ENCODE measurements at regions not wholly inside any gene's neighbourhood (a gene's known extent, or its start where the extent isn't known, plus 50 kb on each side); places are given as distances from the start of the nearest gene placed in this dataset.

DNA sequence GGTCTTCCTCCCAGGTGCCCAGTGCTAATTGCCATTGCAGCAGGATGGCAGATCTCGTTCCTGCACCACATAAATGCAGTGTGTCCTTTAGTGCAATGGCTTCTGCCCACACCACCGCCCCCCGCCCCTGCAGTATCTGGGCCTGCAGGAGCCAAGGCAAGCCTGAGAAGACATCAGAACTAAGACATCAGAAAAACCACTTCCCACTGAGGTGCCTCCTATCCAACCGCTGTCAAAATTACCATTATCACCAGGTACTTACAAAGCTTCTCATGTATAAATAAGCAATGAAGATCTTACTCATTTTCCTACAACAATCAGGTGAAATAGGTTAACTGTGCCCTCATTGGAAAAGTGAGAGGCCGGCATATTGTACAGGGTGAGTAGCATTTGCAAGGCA, 228.8 kb downstream of the FBXO15 start:
- Mint-ChIP-seq H3K27me3 (no peaks in the 10 kb centered on the region), H3K4me3 (no peak overlapping the region)

GRCh38 chr18:73917046-73917445, 230.6 kb downstream of the FBXO15 start:
- H3K4me3 Mint-ChIP-seq = no peak overlapping the region
- no peak overlapping the region for H3K27ac Mint-ChIP-seq
- H3K4me3 ChIP-seq (ENCODE audit: low read depth, low read length) = no peak overlapping the region
- H3K36me3 ChIP-seq (ENCODE audit: control insufficient read depth, insufficient read depth, low read length) = no peaks in the 10 kb centered on the region
- H3K9me3 ChIP-seq (ENCODE audit: control insufficient read depth in 2 of 2, low read length in 2 of 2) = no peaks in the 10 kb centered on the region
- H3K27ac ChIP-seq (ENCODE audit: insufficient read depth, low read length, poor library complexity, severe bottlenecking) = no peak overlapping the region
- H3K36me3 Mint-ChIP-seq = no peaks in the 10 kb centered on the region
- no peaks in the 10 kb centered on the region for H3K4me1 ChIP-seq (ENCODE audit: control insufficient read depth, insufficient read depth, low read length, poor library complexity, severe bottlenecking)
- ATAC-seq (ENCODE audit: low read depth in 2 of 2) = no peak
- H3K27me3 Mint-ChIP-seq = no peaks in the 10 kb centered on the region
- no peaks in the 10 kb centered on the region for H3K27me3 ChIP-seq (ENCODE audit: control insufficient read depth, insufficient read depth, low read length)
- no peak for DNase-seq
- H3K4me1 Mint-ChIP-seq = peaks cover 0 to 3% (median 0%) of the 10 kb centered on the region in 4 donors
- H3K9me3 Mint-ChIP-seq = peaks cover 0 to 3% (median 0%) of the 10 kb centered on the region in 7 donors

More for the DNA sequence above, 228.8 kb downstream of the FBXO15 start:
- peaks cover 0 to 3% (median 0%) of the 10 kb centered on the region in 7 donors for H3K9me3 Mint-ChIP-seq
- DNase-seq (no peak), ATAC-seq (ENCODE audit: low read depth in 2 of 2) (no peak)
- H3K27ac Mint-ChIP-seq = no peak overlapping the region
- no peaks in the 10 kb centered on the region for H3K4me1 ChIP-seq (ENCODE audit: control insufficient read depth, insufficient read depth, low read length, poor library complexity, severe bottlenecking)
- H3K27ac ChIP-seq (ENCODE audit: insufficient read depth, low read length, poor library complexity, severe bottlenecking) = no peak overlapping the region
- H3K36me3 Mint-ChIP-seq = no peaks in the 10 kb centered on the region
- no peaks in the 10 kb centered on the region for H3K36me3 ChIP-seq (ENCODE audit: control insufficient read depth, insufficient read depth, low read length)
- H3K27me3 ChIP-seq (ENCODE audit: control insufficient read depth, insufficient read depth, low read length) = no peaks in the 10 kb centered on the region
- no peak overlapping the region for H3K4me3 ChIP-seq (ENCODE audit: low read depth, low read length)
- H3K4me1 Mint-ChIP-seq = peaks cover 0 to 3% (median 0%) of the 10 kb centered on the region in 4 donors
- no peaks in the 10 kb centered on the region for H3K9me3 ChIP-seq (ENCODE audit: control insufficient read depth in 2 of 2, low read length in 2 of 2)

GRCh38 chr18:73913505-73913904, 234.1 kb downstream of the FBXO15 start:
- Mint-ChIP-seq H3K36me3 (no peaks in the 10 kb centered on the region), H3K27me3 (no peaks in the 10 kb centered on the region), H3K9me3 (peaks cover 0 to 3% (median 0%) of the 10 kb centered on the region in 7 donors), H3K4me3 (no peak overlapping the region), H3K4me1 (no peaks in the 10 kb centered on the region), H3K27ac (no peak overlapping the region)
- no peaks in the 10 kb centered on the region for H3K27me3 ChIP-seq (ENCODE audit: control insufficient read depth, insufficient read depth, low read length)
- H3K9me3 ChIP-seq (ENCODE audit: control insufficient read depth in 2 of 2, low read length in 2 of 2) = no peaks in the 10 kb centered on the region
- H3K4me3 ChIP-seq (ENCODE audit: low read depth, low read length) = no peak overlapping the region
- DNase-seq (no peak), ATAC-seq (ENCODE audit: low read depth in 2 of 2) (no peak)
- H3K36me3 ChIP-seq (ENCODE audit: control insufficient read depth, insufficient read depth, low read length) = no peaks in the 10 kb centered on the region
- no peak overlapping the region for H3K27ac ChIP-seq (ENCODE audit: insufficient read depth, low read length, poor library complexity, severe bottlenecking)
- no peaks in the 10 kb centered on the region for H3K4me1 ChIP-seq (ENCODE audit: control insufficient read depth, insufficient read depth, low read length, poor library complexity, severe bottlenecking)

- Histone ChIP-seq H3K4me1 (ENCODE audit: control insufficient read depth, insufficient read depth, low read length, poor library complexity, severe bottlenecking) (no peaks in the 10 kb centered on the region), H3K9me3 (ENCODE audit: control insufficient read depth in 2 of 2, low read length in 2 of 2) (no peaks in the 10 kb centered on the region), H3K27ac (ENCODE audit: insufficient read depth, low read length, poor library complexity, severe bottlenecking) (no peak overlapping the region), H3K4me3 (ENCODE audit: low read depth, low read length) (no peak overlapping the region), H3K27me3 (ENCODE audit: control insufficient read depth, insufficient read depth, low read length) (no peaks in the 10 kb centered on the region), H3K36me3 (ENCODE audit: control insufficient read depth, insufficient read depth, low read length) (no peaks in the 10 kb centered on the region)
- no peak for ATAC-seq (ENCODE audit: low read depth in 2 of 2)
- no peaks in the 10 kb centered on the region for H3K4me1 Mint-ChIP-seq
- H3K4me3 Mint-ChIP-seq = no peak overlapping the region
- DNase-seq = no peak
- H3K36me3 Mint-ChIP-seq = no peaks in the 10 kb centered on the region
- H3K9me3 Mint-ChIP-seq = peaks cover 0 to 1% (median 0%) of the 10 kb centered on the region in 7 donors
- no peak overlapping the region for H3K27ac Mint-ChIP-seq
- H3K27me3 Mint-ChIP-seq = no peaks in the 10 kb centered on the region
Measured at GRCh38 chr18:73908323-73908722, 239.3 kb downstream of the FBXO15 start.

- Mint-ChIP-seq H3K9me3 (peaks cover 0 to 2% (median 0%) of the 10 kb centered on the region in 7 donors), H3K27me3 (no peaks in the 10 kb centered on the region), H3K27ac (no peak overlapping the region), H3K4me1 (no peaks in the 10 kb centered on the region), H3K4me3 (no peak overlapping the region), H3K36me3 (no peaks in the 10 kb centered on the region)
- Histone ChIP-seq H3K4me1 (ENCODE audit: control insufficient read depth, insufficient read depth, low read length, poor library complexity, severe bottlenecking) (no peaks in the 10 kb centered on the region), H3K4me3 (ENCODE audit: low read depth, low read length) (no peak overlapping the region), H3K9me3 (ENCODE audit: control insufficient read depth in 2 of 2, low read length in 2 of 2) (no peaks in the 10 kb centered on the region), H3K27me3 (ENCODE audit: control insufficient read depth, insufficient read depth, low read length) (no peaks in the 10 kb centered on the region), H3K27ac (ENCODE audit: insufficient read depth, low read length, poor library complexity, severe bottlenecking) (no peak overlapping the region), H3K36me3 (ENCODE audit: control insufficient read depth, insufficient read depth, low read length) (no peaks in the 10 kb centered on the region)
- ATAC-seq (ENCODE audit: low read depth in 2 of 2) = no peak
- DNase-seq = no peak
Measured at GRCh38 chr18:73901566-73901965, 246.1 kb downstream of the FBXO15 start.

GRCh38 chr18:73901151-73901550, 246.5 kb downstream of the FBXO15 start:
- H3K36me3 ChIP-seq (ENCODE audit: control insufficient read depth, insufficient read depth, low read length) = no peaks in the 10 kb centered on the region
- Mint-ChIP-seq H3K4me3 (no peak overlapping the region), H3K36me3 (no peaks in the 10 kb centered on the region), H3K27ac (no peak overlapping the region), H3K9me3 (peaks cover 0 to 2% (median 0%) of the 10 kb centered on the region in 7 donors), H3K4me1 (no peaks in the 10 kb centered on the region), H3K27me3 (no peaks in the 10 kb centered on the region)
- no peak overlapping the region for H3K4me3 ChIP-seq (ENCODE audit: low read depth, low read length)
- DNase-seq (no peak), ATAC-seq (ENCODE audit: low read depth in 2 of 2) (no peak)
- no peaks in the 10 kb centered on the region for H3K4me1 ChIP-seq (ENCODE audit: control insufficient read depth, insufficient read depth, low read length, poor library complexity, severe bottlenecking)
- no peaks in the 10 kb centered on the region for H3K27me3 ChIP-seq (ENCODE audit: control insufficient read depth, insufficient read depth, low read length)
- no peaks in the 10 kb centered on the region for H3K9me3 ChIP-seq (ENCODE audit: control insufficient read depth in 2 of 2, low read length in 2 of 2)
- no peak overlapping the region for H3K27ac ChIP-seq (ENCODE audit: insufficient read depth, low read length, poor library complexity, severe bottlenecking)

DNA sequence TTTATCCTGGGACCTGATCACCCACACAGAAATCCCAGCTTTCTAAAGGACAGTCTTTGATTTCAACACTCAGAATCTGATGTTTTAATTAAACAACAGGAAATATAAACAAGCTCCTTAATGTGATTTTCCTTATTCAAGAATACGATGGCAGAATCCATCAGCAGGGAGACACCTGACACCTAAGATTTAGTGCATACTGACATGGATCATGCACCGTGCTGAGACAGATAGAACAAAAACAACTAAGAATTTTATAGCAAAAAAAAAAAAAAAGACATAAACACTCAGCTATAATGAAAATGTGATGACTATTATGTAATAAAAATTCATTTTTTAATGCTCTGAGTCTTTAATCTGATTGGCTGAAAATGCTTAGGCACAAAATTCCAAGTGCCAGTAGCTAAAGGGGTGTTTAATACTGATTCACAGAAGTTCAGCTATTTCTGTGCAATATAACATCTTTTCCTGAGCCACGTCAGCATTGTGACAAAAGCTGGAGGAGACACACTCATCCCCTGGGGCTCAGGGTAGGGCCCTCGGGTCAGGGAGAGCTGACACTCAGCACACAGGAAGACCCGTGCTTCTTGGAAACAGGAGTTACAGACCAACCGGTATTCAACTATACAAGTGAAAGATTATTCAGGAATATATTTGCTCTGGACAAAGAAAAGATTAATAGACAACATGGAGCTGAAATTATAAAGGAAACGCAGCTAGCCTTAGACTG, 247.4 kb downstream of the FBXO15 start:
- Histone ChIP-seq H3K36me3 (ENCODE audit: control insufficient read depth, insufficient read depth, low read length) (no peaks in the 10 kb centered on the region), H3K4me3 (ENCODE audit: low read depth, low read length) (no peak overlapping the region), H3K27ac (ENCODE audit: insufficient read depth, low read length, poor library complexity, severe bottlenecking) (no peak overlapping the region), H3K4me1 (ENCODE audit: control insufficient read depth, insufficient read depth, low read length, poor library complexity, severe bottlenecking) (no peaks in the 10 kb centered on the region), H3K9me3 (ENCODE audit: control insufficient read depth in 2 of 2, low read length in 2 of 2) (no peaks in the 10 kb centered on the region), H3K27me3 (ENCODE audit: control insufficient read depth, insufficient read depth, low read length) (no peaks in the 10 kb centered on the region)
- H3K27ac Mint-ChIP-seq = no peak overlapping the region
- no peaks in the 10 kb centered on the region for H3K4me1 Mint-ChIP-seq
- no peaks in the 10 kb centered on the region for H3K36me3 Mint-ChIP-seq
- ATAC-seq (ENCODE audit: low read depth in 2 of 2) = no peak
- H3K27me3 Mint-ChIP-seq = no peaks in the 10 kb centered on the region
- peaks cover 0 to 2% (median 0%) of the 10 kb centered on the region in 7 donors for H3K9me3 Mint-ChIP-seq
- no peak for DNase-seq
- no peak overlapping the region for H3K4me3 Mint-ChIP-seq

GRCh38 chr18:73897517-73897916, 250.1 kb downstream of the FBXO15 start:
- H3K4me1 ChIP-seq (ENCODE audit: control insufficient read depth, insufficient read depth, low read length, poor library complexity, severe bottlenecking) = no peaks in the 10 kb centered on the region
- no peak for ATAC-seq (ENCODE audit: low read depth in 2 of 2)
- no peak overlapping the region for H3K27ac ChIP-seq (ENCODE audit: insufficient read depth, low read length, poor library complexity, severe bottlenecking)
- Mint-ChIP-seq H3K27me3 (no peaks in the 10 kb centered on the region), H3K9me3 (peaks cover 0 to 2% (median 0%) of the 10 kb centered on the region in 7 donors), H3K36me3 (no peaks in the 10 kb centered on the region), H3K4me3 (no peak overlapping the region), H3K27ac (no peak overlapping the region), H3K4me1 (no peaks in the 10 kb centered on the region)
- H3K27me3 ChIP-seq (ENCODE audit: control insufficient read depth, insufficient read depth, low read length) = no peaks in the 10 kb centered on the region
- no peaks in the 10 kb centered on the region for H3K9me3 ChIP-seq (ENCODE audit: control insufficient read depth in 2 of 2, low read length in 2 of 2)
- no peaks in the 10 kb centered on the region for H3K36me3 ChIP-seq (ENCODE audit: control insufficient read depth, insufficient read depth, low read length)
- DNase-seq = no peak
- no peak overlapping the region for H3K4me3 ChIP-seq (ENCODE audit: low read depth, low read length)
